Ascending aorta (tissue), 2 donors: ENCODE measurements at regions not wholly inside any gene's neighbourhood (a gene's known extent, or its start where the extent isn't known, plus 50 kb on each side); places are given as distances from the start of the nearest gene placed in this dataset.
"Not testable (repeated sequence)": the region's sequence is repeated elsewhere in the genome, so short reads cannot be mapped to it uniquely, and the experiment has no call there.

ENCODE experiments used
- DNase-seq, 2 donors: peaks; one replicate each; pipeline ENCODE4 v3.0.0-alpha.2; 2019; ENCODE audit warnings: low spot score in 2 of 2
- H3K27ac ChIP-seq, 2 donors: fragments of 200-600 bp; sonication (generic); one replicate each; pipeline ENCODE4 v1.5.1; 2016 to 2017; ENCODE audit warnings: mild to moderate bottlenecking in 1 of 2
- H3K27me3 ChIP-seq: fragments of 200-600 bp; sonication (generic); one replicate; pipeline ENCODE4 v1.5.1; 2017
- H3K36me3 ChIP-seq, 2 donors: fragments of 200-600 bp; sonication (generic); one replicate each; pipeline ENCODE4 v1.5.1; 2016
- H3K4me1 ChIP-seq, 2 donors: fragments of 200-600 bp; sonication (generic); one replicate each; pipeline ENCODE4 v1.5.1; 2016 to 2017; ENCODE audit warnings: mild to moderate bottlenecking in 1 of 2
- H3K4me3 ChIP-seq, 2 donors: fragments of 200-600 bp; sonication (generic); one replicate each; pipeline ENCODE4 v1.5.1; 2016 to 2017; ENCODE audit warnings: mild to moderate bottlenecking in 1 of 2
- H3K9me3 ChIP-seq, 2 donors: fragments of 200-600 bp; sonication (generic); one replicate each; pipeline ENCODE4 v1.5.1; 2016
- intact Hi-C: fragments of 100-400 bp; cut with DNase I; formaldehyde crosslinking; loops from one replicate; pipeline ENCODE4 v1.15.1; 2023
- TF ChIP-seq, protein P1 (sequence below), 3 experiments: fragments of 200-600 bp in 2 of 3; fragments of 450-650 bp in 1 of 3; sonication (generic) in 2 of 3; IDR thresholded peaks; one replicate each; pipeline ENCODE4 v1.5.1; 2016 to 2019; ENCODE audit warnings: antibody characterized with exemption in 3 of 3, mild to moderate bottlenecking in 1 of 3, moderate library complexity in 1 of 3

DNA sequence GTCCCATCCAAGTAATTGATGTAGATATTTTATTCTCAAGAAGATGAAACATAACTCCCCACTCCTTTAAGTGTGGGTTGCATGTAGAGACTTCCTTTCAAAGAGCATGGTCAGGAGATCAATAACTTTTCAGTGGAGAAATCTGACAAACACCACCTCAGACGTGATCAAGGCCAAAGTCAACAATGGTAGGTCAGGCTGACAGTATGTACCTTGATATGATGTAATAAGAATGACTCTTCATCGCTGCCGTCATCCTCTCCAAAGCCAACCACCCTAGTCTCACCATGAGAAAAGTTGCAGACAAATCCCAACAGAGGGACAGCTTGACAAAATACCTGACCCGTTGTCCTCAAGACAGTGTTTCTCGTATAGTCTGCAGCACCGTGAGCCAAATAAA lies 67.3 kb upstream of the DHRSX start:
- no peak for DNase-seq
- no peak overlapping the region for H3K4me3 ChIP-seq
- H3K27me3 ChIP-seq: no peaks in the 10 kb centered on the region
- intact Hi-C loops: no loop called here
- peaks cover 0 to 5% of the 10 kb centered on the region in 2 donors for H3K9me3 ChIP-seq
- TF ChIP-seq, protein P1, sequence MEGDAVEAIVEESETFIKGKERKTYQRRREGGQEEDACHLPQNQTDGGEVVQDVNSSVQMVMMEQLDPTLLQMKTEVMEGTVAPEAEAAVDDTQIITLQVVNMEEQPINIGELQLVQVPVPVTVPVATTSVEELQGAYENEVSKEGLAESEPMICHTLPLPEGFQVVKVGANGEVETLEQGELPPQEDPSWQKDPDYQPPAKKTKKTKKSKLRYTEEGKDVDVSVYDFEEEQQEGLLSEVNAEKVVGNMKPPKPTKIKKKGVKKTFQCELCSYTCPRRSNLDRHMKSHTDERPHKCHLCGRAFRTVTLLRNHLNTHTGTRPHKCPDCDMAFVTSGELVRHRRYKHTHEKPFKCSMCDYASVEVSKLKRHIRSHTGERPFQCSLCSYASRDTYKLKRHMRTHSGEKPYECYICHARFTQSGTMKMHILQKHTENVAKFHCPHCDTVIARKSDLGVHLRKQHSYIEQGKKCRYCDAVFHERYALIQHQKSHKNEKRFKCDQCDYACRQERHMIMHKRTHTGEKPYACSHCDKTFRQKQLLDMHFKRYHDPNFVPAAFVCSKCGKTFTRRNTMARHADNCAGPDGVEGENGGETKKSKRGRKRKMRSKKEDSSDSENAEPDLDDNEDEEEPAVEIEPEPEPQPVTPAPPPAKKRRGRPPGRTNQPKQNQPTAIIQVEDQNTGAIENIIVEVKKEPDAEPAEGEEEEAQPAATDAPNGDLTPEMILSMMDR (IDR thresholded peaks at IDR 0.05): no peak
- no peaks in the 10 kb centered on the region for H3K4me1 ChIP-seq
- no peak overlapping the region for H3K27ac ChIP-seq
- peaks cover 0 to 6% of the 10 kb centered on the region in 2 donors for H3K36me3 ChIP-seq

GRCh38 chrX:2566055-2566454 lies 65.3 kb upstream of the DHRSX start:
- no peak overlapping the region for H3K4me3 ChIP-seq
- intact Hi-C loops: no loop called here
- peaks cover 0 to 5% of the 10 kb centered on the region in 2 donors for H3K9me3 ChIP-seq
- peaks cover 0 to 6% of the 10 kb centered on the region in 2 donors for H3K36me3 ChIP-seq
- DNase-seq: no peak
- no peaks in the 10 kb centered on the region for H3K27me3 ChIP-seq
- no peaks in the 10 kb centered on the region for H3K4me1 ChIP-seq
- TF ChIP-seq, protein P1 (IDR thresholded peaks at IDR 0.05): no peak
- H3K27ac ChIP-seq: no peak overlapping the region

- Histone ChIP-seq H3K27ac (no peak overlapping the region), H3K4me3 (no peak overlapping the region), H3K27me3 (no peaks in the 10 kb centered on the region), H3K9me3 (no peaks in the 10 kb centered on the region), H3K36me3 (peaks cover 0 to 3% of the 10 kb centered on the region in 2 donors), H3K4me1 (no peaks in the 10 kb centered on the region)
- TF ChIP-seq, protein P1 (IDR thresholded peaks at IDR 0.05): no peak
- DNase-seq: no peak
- intact Hi-C loops: no loop called here
These were observed 60.7 kb upstream of the DHRSX start for GRCh38 chrX:2561456-2561855.

GRCh38 chrX:2559124-2559523 lies 58.3 kb upstream of the DHRSX start:
- intact Hi-C loops: no loop called here
- DNase-seq: no peak
- Histone ChIP-seq H3K9me3 (no peaks in the 10 kb centered on the region), H3K4me3 (no peak overlapping the region), H3K27me3 (no peaks in the 10 kb centered on the region), H3K36me3 (no peaks in the 10 kb centered on the region), H3K27ac (no peak overlapping the region), H3K4me1 (no peaks in the 10 kb centered on the region)
- TF ChIP-seq, protein P1 (IDR thresholded peaks at IDR 0.05): no peak

DNA sequence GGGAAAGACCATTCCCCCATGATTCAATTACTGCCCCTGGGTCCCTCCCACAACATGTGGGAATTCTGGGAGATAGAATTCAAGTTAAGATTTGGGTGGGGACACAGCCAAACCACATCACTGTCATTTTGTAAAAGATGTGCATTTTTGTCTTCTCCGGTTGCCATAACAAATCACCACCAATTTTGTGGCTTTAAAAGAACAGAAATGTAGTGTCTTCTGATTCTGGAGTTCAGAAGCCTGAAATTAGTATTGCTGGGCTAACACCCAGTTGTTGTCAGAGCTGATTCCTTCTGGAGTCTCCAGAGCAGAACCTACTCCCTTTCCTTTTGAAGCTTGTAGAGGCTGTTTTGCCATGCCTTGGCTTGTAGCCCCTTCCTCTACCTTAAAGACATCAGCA lies 54.1 kb upstream of the DHRSX start:
- Histone ChIP-seq H3K4me3 (no peak overlapping the region), H3K27me3 (no peaks in the 10 kb centered on the region), H3K9me3 (no peaks in the 10 kb centered on the region), H3K27ac (no peak overlapping the region), H3K4me1 (no peaks in the 10 kb centered on the region), H3K36me3 (no peaks in the 10 kb centered on the region)
- intact Hi-C loops: no loop called here
- TF ChIP-seq, protein P1 (IDR thresholded peaks at IDR 0.05): no peak
- no peak for DNase-seq

DNA sequence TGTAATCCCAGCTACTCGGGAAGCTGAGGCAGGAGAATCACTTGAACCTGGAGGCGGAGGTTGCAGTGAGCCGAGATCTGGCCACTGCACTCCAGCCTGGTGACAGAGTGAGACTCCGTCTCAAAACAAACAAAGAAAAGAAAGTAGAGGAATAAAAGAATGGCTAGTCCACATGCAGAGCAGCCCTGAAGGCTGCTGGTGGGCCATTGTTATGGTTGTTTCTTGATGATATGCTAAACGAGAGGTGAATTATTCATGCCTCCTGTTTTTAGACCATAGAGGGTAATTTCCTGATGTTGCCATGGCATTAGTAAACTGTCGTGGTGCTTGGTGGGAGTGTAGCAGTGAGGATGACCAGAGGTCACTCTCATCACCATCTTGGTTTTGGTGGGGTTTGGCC lies 53.3 kb upstream of the DHRSX start:
- intact Hi-C loops, H3K27ac ChIP-seq, DNase-seq: not testable (repeated sequence)

More for the DNA sequence above, 53.3 kb upstream of the DHRSX start:
- H3K9me3 ChIP-seq, H3K4me3 ChIP-seq, H3K4me1 ChIP-seq, H3K36me3 ChIP-seq, H3K27me3 ChIP-seq: not testable (repeated sequence)
